Adrenal gland (tissue), 9 donors: ENCODE measurements at regions not wholly inside any gene's neighbourhood (a gene's known extent, or its start where the extent isn't known, plus 50 kb on each side); places are given as distances from the start of the nearest gene placed in this dataset.

Source experiments
- DNase-seq, 7 donors: peaks; one replicate each; pipeline ENCODE4 v3.0.0-alpha.2; 2019 to 2020
- H3K27ac ChIP-seq, 5 donors: fragments of 200-600 bp; sonication (generic) in 4 of 5; 1 replicate in 3 of 5; 2 replicates in 2 of 5; pipeline versions ENCODE4 v1.5.1 to v1.8.0; 2016 to 2020; ENCODE audit warnings: mild to moderate bottlenecking in 1 of 5
- H3K27me3 ChIP-seq: fragments of 200-600 bp; 2 replicates; pipeline ENCODE4 v1.8.0; 2021
- H3K36me3 ChIP-seq, 2 donors: fragments of 200-600 bp; replicated peaks in 1 of 2; 1 replicate in 1 of 2; 2 replicates in 1 of 2; pipeline versions ENCODE4 v1.5.1 to v1.8.0; 2018 to 2022
- H3K4me1 ChIP-seq, 2 donors: fragments of 200-600 bp; replicated peaks in 1 of 2; 1 replicate in 1 of 2; 2 replicates in 1 of 2; pipeline versions ENCODE4 v1.5.1 to v1.8.0; 2018 to 2021
- H3K4me3 ChIP-seq, 4 donors: fragments of 200-600 bp; sonication (generic) in 3 of 4; one replicate each; pipeline ENCODE4 v1.5.1; 2016 to 2018
- H3K9me3 ChIP-seq, 3 donors: fragments of 200-600 bp; sonication (generic) in 1 of 3; replicated peaks in 1 of 3; 1 replicate in 2 of 3; 2 replicates in 1 of 3; pipeline versions ENCODE4 v1.5.1 to v1.8.0; 2016 to 2021
- CTCF ChIP-seq, 6 experiments: fragments of 450-650 bp in 4 of 6; fragments of 200-600 bp in 2 of 6; sonication (generic) in 1 of 6; IDR thresholded peaks; 1 replicate in 5 of 6; 2 replicates in 1 of 6; pipeline versions ENCODE4 v1.5.1 to v1.8.0; 2016 to 2021; ENCODE audit warnings: antibody characterized with exemption in 6 of 6, mild to moderate bottlenecking in 2 of 6, moderate library complexity in 1 of 6
- POLR2A ChIP-seq, 2 donors: fragments of 450-650 bp; IDR thresholded peaks; one replicate each; pipeline ENCODE4 v1.6.1; 2017; ENCODE audit warnings: antibody characterized with exemption in 2 of 2, mild to moderate bottlenecking in 2 of 2, moderate library complexity in 1 of 2
- WGBS, 4 donors: extraction: QIAGEN DNeasy Blood & Tissue Kit in 2 of 4; methylation state at CpG; one replicate each; pipeline versions ENCODE4 v1.1.5 to v1.1.7; 2013 to 2017; 5-methylcytosine and 5-hydroxymethylcytosine counted together
- intact Hi-C, 2 donors: fragments of 100-400 bp; cut with DNase I; formaldehyde crosslinking; loops; one replicate each; pipeline versions ENCODE4 v1.14.1 to v1.15.0; 2022 to 2023
- donor health status: healthy with polysubstance abuse.
- donor health status: Bipolar disorder and iron deficiency.
- donor health status: DM: yes; HTN: yes; CAD: no.
- donor health status: DM: no; HTN: no; CAD: no.
- donor health status: DM: no; HTN: no; CAD: no.

GRCh38 chr6:137707038-137707589 is 159.9 kb upstream of the TNFAIP3 start:
- H3K27ac ChIP-seq: peak overlapping the region in 1 of 5 donors; percentile 16
- no peaks in the 10 kb centered on the region for H3K9me3 ChIP-seq
- H3K4me1 ChIP-seq: peaks cover 5 to 13% of the 10 kb centered on the region in 2 donors
- WGBS, 4 donors: 66 to 76% (median 70%) methylated on average over 9 of the region's 9 CpGs
- H3K27me3 ChIP-seq: no peaks in the 10 kb centered on the region
- intact Hi-C loops: loop anchor here (5.0 kb wide), 2 partner anchors 160 to 235 kb away; partner anchors contain the start of gene TNFAIP3 (in 1 of the 2)
- TF ChIP-seq CTCF (IDR thresholded peaks at IDR 0.05) (no peak), POLR2A (IDR thresholded peaks at IDR 0.05) (no peak)
- no peak for DNase-seq
- H3K36me3 ChIP-seq: no peaks in the 10 kb centered on the region
- no peak overlapping the region for H3K4me3 ChIP-seq

- H3K9me3 ChIP-seq: no peaks in the 10 kb centered on the region
- intact Hi-C loops: loop anchor here (5.0 kb wide), 2 partner anchors 160 to 235 kb away; partner anchors contain the start of gene TNFAIP3 (in 1 of the 2)
- H3K4me3 ChIP-seq: peak overlapping the region in 1 of 4 donors; percentile 24
- no peaks in the 10 kb centered on the region for H3K36me3 ChIP-seq
- H3K27ac ChIP-seq: peak overlapping the region in 1 of 5 donors; percentile 16
- WGBS, 4 donors: 3 to 8% (median 3%) methylated on average over 13 of the region's 13 CpGs
- H3K4me1 ChIP-seq: peaks cover 5 to 13% of the 10 kb centered on the region in 2 donors
- H3K27me3 ChIP-seq: no peaks in the 10 kb centered on the region
- no peak for TF ChIP-seq POLR2A (IDR thresholded peaks at IDR 0.05)
- peak; percentile 60 to 87 (median 78) for TF ChIP-seq CTCF (IDR thresholded peaks at IDR 0.05)
- peak; percentile 59 to 84 (median 77) for DNase-seq
Measured at GRCh38 chr6:137707590-137708360, 159.3 kb upstream of the TNFAIP3 start.

- TF ChIP-seq POLR2A (IDR thresholded peaks at IDR 0.05) (no peak), CTCF (IDR thresholded peaks at IDR 0.05) (no peak)
- H3K27ac ChIP-seq: no peak overlapping the region
- intact Hi-C loops: loop anchor here (5.0 kb wide), 2 partner anchors 159 to 234 kb away; partner anchors contain the start of gene TNFAIP3 (in 1 of the 2)
- no peak for DNase-seq
- WGBS, 4 donors: 21 to 40% (median 32%) methylated on average over 1 of the region's 1 CpG
- H3K4me3 ChIP-seq: no peak overlapping the region
- H3K4me1 ChIP-seq: peaks cover 5 to 13% of the 10 kb centered on the region in 2 donors
- H3K36me3 ChIP-seq: no peaks in the 10 kb centered on the region
- no peaks in the 10 kb centered on the region for H3K27me3 ChIP-seq
- H3K9me3 ChIP-seq: no peaks in the 10 kb centered on the region
Measured at GRCh38 chr6:137708481-137708880, 158.6 kb upstream of the TNFAIP3 start.

GRCh38 chr6:137709424-137710236 is 157.4 kb upstream of the TNFAIP3 start:
- Histone ChIP-seq H3K27me3 (no peaks in the 10 kb centered on the region), H3K4me1 (peaks cover 5 to 13% of the 10 kb centered on the region in 2 donors), H3K36me3 (no peaks in the 10 kb centered on the region), H3K4me3 (no peak overlapping the region), H3K27ac (no peak overlapping the region), H3K9me3 (no peaks in the 10 kb centered on the region)
- DNase-seq: no peak
- intact Hi-C loops: loop anchor here (5.0 to 10.0 kb wide), 3 partner anchors 95 to 233 kb away; partner anchors contain the start of gene TNFAIP3 (in 2 of the 2)
- 89 to 96% (median 92%) methylated on average over 7 of the region's 7 CpGs for WGBS, 4 donors
- TF ChIP-seq CTCF (IDR thresholded peaks at IDR 0.05) (no peak), POLR2A (IDR thresholded peaks at IDR 0.05) (no peak)
